Ureter (tissue), 1 donor: ENCODE measurements at regions not wholly inside any gene's neighbourhood (a gene's known extent, or its start where the extent isn't known, plus 50 kb on each side); places are given as distances from the start of the nearest gene placed in this dataset.

Experiments
- DNase-seq: peaks from one replicate; pipeline ENCODE4 v3.0.0-alpha.2; 2020; ENCODE audit warnings: low spot score
- donor health status: DM: yes; HTN: yes; CAD: no.

DNA sequence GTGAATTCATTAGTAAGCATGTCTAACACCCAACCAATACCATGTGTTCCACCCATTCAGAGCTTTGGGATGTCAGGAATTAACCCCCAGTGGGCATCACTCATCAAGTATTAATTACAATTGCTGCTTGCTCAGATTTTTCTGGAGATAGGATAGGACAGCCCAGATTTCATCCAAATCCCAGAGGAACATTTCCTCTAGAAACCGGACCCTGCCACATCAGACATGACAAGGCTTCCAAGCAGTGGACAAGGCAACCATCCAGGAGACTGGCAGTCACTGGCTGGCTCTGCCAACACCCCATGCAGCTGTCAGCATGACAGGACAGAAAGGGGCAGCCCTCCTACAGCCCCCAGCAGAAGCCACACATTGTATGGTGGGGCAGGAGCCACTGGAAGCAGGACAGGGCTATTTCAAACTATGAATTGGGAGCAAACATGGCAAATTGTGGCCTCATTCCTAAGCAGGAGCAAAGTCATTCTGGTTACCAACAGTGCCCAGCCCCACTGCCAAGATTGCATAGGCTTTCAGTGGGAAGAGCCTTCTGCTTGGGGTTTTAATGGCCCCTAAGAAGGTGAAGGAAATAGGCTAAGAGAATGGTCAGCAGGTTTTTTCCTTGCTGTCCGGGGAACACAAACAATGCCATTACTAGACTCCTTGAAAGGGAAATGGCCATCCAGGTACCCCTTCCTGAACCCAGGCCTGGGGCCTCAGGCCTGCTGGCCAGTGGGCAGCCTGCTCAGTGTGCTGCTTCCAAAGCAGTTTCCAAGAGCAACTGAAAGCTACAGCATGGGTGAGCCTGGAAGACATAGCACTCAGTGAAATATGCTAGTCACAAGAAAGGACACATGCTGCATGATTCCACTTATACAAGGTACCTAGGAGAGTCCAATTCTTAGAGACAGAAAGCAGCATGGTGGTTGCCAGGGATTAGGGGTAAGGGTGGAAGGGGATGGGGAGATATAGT lies 294.7 kb upstream of the SLC30A5 start:
- DNase-seq: no peak

DNA sequence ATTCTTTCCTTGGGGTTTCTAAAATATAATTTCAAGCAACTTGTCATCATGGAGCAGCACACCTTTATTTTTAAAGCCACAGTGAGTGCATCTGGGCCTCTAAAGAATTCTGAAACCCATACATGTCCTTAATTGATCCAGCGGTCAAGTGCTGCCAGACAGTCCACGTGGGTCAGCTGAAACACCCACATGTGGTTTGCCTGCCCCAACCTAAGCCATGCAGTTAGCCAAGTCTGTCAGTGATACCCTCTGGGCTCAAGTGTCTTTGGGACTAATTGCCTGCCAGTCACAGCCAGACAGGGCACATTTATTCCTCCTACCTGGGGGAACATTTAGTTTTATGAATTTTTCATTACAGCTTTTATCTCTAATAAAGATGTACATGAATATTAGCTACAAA lies 291.4 kb upstream of the SLC30A5 start:
- DNase-seq: no peak

DNA sequence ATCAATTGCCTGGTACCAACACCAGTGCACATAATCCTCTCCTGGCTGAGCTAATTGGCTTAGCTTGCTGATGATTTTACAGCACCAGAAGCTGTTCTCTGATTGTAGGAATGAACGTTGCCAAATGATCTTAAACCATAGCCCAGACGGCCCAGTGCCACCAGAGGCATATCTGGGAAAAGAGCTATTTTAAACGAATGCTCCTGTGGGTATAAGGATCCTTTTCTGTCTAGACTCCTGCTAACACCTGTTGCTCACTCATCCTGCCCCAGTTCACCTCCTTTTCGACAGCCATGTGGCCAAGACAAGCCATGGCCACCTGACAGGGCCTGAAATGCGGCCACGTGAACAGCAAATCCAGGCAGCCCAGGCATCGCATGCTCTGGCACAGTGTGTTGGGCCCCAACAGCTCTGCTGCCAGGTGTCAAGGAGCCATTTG lies 289.9 kb upstream of the SLC30A5 start:
- no peak for DNase-seq

DNA sequence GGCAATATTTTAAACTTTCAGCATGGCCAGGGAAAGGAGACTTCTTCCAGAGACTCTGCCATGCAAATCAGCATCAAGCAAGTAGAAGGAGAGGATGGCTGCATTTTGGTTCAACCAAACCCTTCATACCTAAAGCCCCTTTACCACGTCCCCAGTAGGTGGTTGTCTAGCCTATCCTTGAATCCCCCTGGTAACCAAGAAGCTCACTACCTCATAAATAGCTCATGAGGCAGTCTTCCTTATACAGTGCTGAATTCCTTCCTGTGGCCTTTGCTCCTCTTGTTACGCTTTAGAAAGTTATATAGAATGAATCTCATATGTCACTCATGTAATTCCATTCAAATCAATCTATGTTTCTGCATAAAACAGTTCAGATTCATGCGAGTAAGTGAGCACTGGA lies 289.5 kb upstream of the SLC30A5 start:
- DNase-seq: no peak

DNA sequence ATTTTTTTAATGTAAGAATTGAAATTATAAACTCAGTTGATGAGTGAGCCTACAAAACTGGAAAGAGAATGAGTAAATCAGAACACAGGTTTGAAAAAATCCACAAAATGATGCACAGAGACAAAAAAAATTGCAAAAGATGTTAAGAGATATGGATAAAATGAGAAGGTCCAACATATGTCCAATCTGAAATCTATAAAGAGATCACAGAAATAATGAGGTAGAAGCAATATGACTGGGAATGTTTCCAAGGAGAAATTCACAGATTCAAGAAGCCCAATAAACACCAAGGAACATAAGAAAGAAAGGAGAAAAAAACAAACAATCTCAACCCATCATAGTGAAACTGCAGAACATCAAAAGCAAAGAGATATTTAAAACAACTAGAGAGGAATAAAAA lies 288.4 kb upstream of the SLC30A5 start:
- no peak for DNase-seq

DNA sequence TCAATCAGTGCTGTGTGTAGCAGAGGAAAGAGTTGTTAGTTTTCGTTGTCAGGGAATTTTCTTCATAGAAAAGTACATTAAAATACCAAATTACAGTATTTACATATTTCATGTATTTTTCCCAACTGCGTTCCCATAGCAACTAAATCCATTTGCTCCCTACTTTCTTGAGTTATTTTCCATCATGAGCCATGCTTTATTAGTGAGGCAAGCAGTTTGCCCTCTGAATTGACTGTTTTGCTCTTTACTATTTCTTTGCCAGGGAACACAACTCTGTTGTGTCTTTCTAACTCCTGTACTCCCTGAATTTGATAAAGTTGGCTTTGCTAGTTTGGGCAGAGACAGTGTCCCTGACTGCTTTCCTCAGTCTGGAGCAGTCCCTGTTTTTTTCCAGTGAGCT lies 276.2 kb upstream of the SLC30A5 start:
- DNase-seq: no peak

DNA sequence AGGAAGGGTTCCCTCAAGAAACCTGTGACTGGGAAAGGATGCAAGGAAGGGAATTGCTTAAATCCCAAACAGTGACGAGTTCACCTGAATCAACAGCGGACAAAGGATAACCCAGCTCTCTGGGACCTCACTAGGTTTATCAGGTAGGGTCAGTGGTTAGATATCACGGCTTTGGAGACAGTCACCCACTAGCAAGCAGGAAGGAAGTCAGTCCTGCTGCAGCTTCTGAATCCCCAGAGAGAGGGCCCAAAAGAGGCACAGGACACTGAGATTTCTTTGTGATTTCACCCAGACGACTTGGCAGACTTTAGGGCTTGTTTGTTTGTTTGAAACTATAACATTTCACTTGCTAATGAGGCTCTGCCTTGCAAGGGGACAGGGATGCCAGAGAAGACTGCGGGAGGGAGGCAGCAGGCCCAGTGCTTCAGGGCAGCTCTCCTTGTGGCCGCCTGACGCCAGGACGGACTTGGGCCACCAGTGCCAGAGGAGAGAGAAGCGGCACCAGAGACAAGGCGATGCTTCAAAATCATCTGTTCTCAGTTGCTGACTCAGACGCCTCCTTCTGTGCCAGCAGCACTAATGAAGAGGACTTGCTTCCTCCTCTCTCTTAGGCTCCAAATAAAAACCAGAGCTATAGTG lies 275.6 kb upstream of the SLC30A5 start:
- DNase-seq: no peak

DNA sequence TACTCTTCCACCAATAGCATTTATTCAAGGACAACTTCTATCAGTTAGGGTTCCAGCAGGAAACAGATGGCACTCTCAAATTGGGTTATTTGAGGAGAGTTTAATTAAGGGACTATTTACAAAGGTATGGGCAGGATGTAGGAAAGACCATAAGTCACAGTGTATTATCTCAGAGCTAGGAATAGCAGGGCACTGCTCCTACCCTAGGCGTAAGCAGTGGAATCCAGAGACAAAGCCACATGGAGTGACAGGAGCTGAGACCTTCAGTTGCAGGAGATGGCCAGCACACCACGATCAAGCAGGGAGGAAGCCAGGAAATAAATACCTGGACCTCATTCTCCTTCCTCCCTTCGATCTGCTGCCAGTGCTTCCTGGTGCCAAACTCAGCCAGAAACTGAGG lies 274.9 kb upstream of the SLC30A5 start:
- DNase-seq: no peak

DNA sequence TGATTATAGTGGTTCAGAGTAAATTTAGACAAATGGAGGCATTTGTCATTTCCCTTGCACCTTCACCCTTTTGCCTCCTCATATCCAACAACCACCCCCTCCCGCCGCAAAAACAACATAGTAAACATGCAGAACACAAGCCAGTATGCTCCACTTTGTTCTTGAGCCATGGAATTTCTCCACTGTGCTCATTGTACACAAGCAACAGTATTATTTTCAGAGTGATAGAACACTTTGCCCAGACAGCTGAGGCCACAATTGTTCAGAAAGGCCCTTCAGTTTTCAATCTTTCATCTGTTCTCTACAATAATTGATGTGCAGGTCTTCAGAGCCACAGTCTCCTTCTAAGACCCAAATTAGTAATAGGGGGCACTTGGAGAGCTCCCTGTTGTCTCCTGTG lies 272.8 kb upstream of the SLC30A5 start:
- DNase-seq: no peak

DNA sequence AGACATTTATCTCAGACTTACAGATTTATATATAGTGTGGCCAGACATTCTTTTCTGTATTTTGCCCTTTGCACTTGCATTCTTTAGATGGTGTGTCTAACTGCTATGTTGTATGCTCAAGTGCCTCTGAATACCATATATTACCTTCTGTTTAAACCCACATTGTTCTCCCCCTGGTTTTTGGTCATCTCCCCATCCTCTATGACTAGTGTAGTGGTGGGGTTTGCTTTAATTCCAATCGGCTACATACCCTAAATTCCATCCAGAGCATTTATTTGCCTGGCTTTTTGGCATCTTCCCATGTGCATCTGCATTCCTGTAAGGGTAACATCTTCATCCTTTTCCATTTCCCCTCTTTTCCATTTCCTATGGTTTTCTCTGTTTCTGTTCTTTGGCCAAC lies 271.0 kb upstream of the SLC30A5 start:
- DNase-seq: no peak

DNA sequence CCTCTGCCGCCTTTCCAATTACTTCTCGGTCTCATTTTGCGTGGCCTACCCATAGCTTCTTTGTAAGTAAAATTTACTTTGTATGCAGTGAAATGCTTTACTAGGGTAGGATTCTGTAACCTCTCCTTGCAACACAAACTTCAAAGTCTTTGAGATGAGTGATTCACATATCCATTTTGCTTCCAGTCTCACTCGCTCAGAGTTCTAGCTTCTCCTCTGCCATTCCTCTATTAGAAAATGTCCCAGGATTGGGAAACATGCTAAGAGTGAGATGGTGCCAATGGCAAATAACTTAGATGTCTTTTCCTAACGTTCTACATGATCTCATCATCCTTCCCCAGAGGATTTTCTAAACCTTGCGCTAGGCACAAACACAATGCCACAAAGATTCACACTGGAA lies 270.5 kb upstream of the SLC30A5 start:
- no peak for DNase-seq

DNA sequence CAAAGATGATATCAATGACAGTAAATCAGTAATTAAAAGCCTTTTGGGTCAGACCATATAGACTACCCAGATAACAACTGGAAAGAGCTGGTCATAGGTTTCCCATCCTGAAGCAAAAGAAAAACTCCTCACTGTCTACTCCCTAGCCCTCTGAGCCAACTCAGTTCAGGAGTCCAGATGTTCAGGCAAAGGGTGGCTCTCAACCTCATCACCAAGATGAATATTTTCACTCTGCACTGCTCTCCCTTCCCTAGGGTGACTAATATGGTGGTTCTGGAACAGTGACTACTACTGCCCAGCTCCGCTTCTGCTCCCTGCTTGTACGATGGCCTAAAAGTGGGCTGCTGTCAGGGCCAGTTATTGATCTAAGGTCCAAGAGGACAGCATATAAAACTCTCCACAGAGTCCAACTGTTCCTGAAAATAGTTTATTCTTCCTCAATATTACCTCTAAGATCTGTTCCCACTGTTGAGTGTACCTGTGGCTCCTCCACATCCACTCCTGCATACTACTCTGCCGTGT lies 263.4 kb upstream of the SLC30A5 start:
- DNase-seq: no peak

DNA sequence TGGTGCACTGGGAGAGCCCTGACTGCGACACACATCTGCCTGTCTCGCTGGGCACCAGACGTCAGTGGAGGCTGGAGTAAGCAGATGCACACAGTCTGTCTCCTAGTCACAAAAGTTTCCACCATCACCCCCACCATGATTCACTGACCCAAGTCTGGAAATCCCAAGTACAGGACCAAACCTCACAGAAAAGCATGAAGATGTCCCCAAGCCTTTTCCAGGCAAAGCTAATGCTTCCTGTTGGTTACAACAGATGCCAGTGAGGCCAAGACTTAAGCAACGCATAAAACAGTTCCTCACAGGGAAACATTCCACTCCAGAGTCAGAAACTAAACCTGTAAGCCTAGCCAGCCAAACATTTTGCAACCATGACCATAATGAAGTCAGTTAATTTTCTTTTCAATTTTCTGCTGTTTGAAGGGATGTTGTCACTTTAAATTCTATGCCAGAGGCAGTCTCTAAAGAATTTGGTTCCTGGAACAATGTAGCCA lies 259.3 kb upstream of the SLC30A5 start:
- no peak for DNase-seq

DNA sequence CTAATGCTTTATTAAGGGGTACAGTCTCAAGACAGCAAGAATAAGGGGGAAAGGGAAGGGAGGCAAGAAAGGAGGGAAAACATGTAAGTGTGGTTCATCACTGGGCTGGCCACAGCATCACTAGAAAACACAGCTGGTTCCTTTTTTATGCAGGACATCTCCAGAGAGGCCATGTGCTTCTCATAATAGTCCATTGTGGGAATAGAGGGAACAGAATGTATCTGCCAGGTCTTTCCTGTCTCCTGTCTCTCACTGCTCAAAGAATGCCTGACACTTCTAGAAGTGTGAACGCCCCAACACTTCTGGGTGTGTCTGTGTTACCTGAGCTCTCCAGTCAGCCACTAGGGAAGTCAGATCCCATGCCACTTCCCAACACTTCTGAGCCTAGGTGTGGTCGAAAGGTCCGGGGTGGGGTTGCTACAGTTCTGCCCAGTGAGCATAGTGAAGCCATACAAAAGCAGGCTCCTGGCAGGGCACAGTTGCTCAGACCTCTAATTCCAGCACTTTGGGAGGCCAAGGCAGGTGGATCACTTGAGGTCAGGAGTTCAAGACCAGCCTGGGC lies 255.6 kb upstream of the SLC30A5 start:
- DNase-seq: no peak

DNA sequence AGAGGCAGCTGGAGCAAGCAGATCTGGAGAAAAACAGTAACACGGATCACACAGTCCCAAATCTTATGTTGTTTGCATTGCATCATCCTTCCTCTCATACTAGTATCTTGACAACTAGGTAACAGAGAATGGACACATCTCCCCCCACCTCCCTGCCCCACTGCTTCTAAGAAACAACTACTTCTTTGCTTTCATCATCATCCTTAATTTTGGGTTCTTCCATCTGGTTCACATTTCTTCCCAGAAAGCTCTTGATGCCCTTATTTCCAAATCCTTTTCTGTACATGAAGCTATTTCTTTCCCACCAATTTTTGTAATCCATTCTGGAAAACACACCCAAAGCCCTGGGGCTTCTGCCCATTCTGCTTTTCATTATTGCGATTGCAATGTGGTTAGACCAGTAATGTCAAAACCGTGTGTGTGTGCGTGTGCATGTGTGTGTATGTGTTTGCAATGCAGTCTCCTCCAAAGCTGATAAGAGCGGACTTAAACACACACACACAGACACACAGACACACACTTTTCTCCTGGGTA lies 254.7 kb upstream of the SLC30A5 start:
- no peak for DNase-seq

DNA sequence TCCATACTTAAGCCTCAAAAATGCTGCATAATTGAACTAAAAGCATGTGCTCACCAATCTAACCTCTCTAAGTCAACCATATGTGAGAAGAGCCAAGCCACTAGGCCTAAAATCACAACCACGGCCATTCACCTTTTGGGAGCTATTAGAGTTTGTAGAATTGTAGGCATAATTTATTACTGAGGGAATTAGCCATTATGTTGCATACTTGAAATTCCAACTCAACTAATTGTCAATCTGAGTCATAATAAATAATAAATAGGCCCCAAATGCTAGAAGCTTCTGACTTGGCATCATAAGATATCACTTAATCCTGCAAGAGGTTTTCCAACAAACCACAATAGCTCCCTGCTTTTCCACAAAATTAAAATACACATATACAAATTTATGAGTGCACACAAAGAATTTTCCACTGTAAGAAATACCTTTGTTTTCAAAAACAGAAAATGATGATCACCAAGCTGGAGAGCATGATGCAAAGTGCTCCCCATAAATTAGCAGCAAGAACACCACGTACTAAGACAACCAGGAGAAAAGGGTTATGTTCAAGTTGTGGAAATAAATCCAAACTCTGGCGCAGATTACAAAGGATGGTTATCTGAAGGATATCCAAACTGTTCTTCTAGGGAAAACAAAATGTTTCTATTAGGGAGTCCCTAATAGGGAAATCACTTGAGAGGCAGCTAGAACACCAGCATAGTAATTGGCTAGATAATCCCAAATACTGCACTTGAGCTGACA lies 250.0 kb upstream of the SLC30A5 start:
- DNase-seq: no peak

DNA sequence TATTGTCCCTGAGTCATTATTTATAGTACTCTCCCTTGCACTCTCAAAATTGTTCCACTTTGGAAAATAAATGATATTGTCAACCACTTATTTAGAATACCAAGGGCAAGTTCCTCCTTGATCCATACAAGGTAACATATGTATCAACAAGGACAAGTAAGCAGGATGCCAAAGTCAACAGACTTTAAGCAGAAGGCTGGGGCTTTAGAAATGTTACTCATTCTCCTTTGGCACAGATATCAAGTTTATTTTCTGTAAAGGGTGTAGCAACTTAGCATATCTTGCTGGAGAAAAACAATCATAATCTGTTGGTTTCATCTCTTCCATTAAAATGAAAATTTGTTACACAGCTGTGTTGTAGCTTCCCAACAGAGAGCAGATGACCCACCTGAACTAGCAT lies 248.7 kb upstream of the SLC30A5 start:
- DNase-seq: no peak

DNA sequence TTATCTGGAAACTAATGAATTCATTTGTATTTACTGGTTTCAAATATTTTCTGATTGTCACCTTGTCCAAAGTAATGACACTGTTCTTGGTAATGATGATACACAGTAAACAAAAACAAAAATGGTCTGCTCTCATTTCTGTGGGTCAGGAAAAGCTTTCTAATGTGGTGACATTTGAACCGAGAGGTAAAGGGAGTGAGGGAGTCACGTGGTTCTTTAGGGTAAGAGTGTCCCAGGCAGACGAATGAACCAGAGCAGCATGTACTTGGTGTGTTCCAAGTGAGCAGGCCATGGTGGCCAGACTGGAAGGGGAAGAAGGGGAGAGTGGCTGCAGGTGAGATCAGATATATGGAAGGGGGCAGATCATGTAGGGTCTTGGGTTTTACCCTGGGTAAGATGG lies 247.0 kb upstream of the SLC30A5 start:
- no peak for DNase-seq

DNA sequence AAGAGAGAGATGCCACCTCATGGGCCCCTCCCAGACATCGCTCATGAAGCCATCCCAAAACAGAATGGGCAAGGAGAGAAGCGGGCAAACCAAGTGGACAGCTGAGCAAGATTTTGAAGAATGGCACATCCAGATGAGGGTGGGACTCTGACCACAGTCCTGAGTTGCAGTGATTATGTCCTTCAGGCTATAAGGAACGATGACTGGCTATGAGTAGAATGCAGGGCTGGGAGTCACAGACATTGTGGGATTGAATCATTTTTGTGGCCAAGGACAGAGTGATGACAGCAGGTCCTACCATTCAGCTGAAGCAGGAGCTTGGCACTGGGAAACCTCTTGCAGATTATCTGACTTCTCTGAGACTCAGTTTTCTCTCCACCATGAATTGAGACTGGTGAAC lies 245.7 kb upstream of the SLC30A5 start:
- DNase-seq: no peak

DNA sequence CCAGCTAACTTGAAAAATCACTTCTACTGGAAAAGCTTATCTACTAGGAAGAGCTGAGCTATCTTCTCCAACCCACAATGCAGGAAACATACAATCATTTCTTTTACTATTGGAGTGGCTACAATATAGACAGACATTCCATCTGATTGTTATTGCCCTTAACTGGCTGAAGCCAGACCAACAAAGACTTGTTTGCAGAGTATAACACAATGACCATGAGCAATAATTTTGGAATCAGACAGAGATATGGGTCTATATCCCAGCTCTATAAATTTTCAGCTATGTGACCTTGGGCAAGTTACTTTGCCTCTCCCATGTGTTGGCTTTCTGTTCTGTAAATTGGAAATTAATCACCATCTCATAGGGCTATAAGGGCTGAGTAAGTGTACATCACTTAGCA lies 244.7 kb upstream of the SLC30A5 start:
- DNase-seq: no peak

DNA sequence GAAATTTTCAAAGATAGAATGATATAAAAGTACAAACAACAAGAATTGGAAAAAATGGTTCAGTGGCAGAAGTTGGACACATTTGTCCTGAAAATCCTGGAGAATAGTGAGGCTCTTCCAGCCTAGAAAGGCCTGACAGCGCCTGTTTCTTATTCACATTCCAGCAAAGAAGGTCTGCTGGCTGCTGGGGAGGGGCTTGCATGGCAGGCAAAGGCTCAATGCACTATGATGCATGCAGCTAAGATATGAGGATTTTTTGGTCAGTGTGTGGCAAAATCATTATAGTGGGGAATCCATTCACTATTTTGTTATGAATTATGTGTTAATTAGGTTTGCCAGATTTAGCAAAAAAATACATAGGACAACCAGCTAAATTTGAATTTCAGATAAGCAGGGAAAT lies 243.9 kb upstream of the SLC30A5 start:
- no peak for DNase-seq

DNA sequence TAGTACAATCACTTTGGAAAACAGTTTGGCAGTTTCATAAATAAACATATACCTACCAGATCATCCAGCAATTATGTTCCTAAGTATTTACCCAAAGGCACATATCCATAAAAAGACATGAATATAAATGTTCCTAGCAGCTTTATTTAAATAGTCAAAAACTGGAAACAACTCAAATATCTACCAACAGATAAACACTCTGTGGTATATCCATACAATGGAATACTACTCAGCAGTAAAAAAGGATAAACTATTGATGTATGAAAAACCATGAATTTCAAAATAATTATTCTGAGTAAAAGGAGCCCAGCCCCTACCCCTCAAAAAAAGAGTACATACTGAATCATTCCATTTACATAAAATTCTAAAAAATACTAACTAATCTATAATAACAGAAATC lies 232.7 kb upstream of the SLC30A5 start:
- no peak for DNase-seq
